ENCODE measurements at regions not wholly inside any gene's neighbourhood (a gene's known extent, or its start where the extent isn't known, plus 50 kb on each side); places are given as distances from the start of the nearest gene placed in this dataset.
"Not testable (repeated sequence)": the region's sequence is repeated elsewhere in the genome, so short reads cannot be mapped to it uniquely, and the experiment has no call there.

GRCh38 chr13:65368832-65369231 lies 1861.3 kb downstream of the PCDH9 start:
- Mint-ChIP-seq H3K36me3 (ENCODE audit: insufficient read depth) (no peaks in the 10 kb centered on the region), H3K9me3 (ENCODE audit: low read depth) (peaks cover 7% of the 10 kb centered on the region), H3K4me3 (ENCODE audit: low read depth) (no peak overlapping the region), H3K27me3 (no peaks in the 10 kb centered on the region), H3K27ac (no peak overlapping the region), H3K4me1 (ENCODE audit: low read depth) (no peaks in the 10 kb centered on the region)
- TF ChIP-seq, protein P1, sequence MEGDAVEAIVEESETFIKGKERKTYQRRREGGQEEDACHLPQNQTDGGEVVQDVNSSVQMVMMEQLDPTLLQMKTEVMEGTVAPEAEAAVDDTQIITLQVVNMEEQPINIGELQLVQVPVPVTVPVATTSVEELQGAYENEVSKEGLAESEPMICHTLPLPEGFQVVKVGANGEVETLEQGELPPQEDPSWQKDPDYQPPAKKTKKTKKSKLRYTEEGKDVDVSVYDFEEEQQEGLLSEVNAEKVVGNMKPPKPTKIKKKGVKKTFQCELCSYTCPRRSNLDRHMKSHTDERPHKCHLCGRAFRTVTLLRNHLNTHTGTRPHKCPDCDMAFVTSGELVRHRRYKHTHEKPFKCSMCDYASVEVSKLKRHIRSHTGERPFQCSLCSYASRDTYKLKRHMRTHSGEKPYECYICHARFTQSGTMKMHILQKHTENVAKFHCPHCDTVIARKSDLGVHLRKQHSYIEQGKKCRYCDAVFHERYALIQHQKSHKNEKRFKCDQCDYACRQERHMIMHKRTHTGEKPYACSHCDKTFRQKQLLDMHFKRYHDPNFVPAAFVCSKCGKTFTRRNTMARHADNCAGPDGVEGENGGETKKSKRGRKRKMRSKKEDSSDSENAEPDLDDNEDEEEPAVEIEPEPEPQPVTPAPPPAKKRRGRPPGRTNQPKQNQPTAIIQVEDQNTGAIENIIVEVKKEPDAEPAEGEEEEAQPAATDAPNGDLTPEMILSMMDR (IDR thresholded peaks at IDR 0.05; ENCODE audit: unreplicated experiment) = no peak
- DNase-seq (ENCODE audit: low spot score, unreplicated experiment) = no peak

DNA sequence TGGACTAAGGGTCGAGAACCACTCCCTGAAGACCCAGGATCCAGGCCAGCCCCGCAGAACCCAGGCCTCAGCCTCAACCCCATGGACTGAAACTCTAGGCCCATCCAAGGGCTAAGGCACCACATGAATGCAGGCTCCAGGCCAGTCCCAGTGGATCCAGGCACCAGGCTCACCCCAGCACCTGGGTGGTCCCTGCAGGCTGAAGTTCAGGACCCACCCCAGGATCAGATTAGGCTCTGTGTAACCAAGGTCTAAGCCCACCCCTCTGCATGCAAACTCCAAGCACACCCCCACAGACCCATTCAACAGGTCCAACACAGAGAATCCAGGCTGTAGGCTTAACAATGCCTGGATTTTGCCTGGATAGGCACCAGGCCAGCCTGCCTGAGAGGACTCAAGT lies 1876.2 kb downstream of the PCDH9 start:
- Mint-ChIP-seq H3K27me3 (no peaks in the 10 kb centered on the region), H3K4me1 (ENCODE audit: low read depth) (no peaks in the 10 kb centered on the region)

GRCh38 chr13:65353150-65353549 lies 1877.0 kb downstream of the PCDH9 start:
- H3K27me3 Mint-ChIP-seq; H3K27ac Mint-ChIP-seq; H3K9me3 Mint-ChIP-seq (ENCODE audit: low read depth); DNase-seq (ENCODE audit: low spot score, unreplicated experiment); H3K4me3 Mint-ChIP-seq (ENCODE audit: low read depth); H3K36me3 Mint-ChIP-seq (ENCODE audit: insufficient read depth); H3K4me1 Mint-ChIP-seq (ENCODE audit: low read depth): not testable (repeated sequence)

More for the DNA sequence above, 1876.2 kb downstream of the PCDH9 start:
- Mint-ChIP-seq H3K27ac (no peak overlapping the region), H3K36me3 (ENCODE audit: insufficient read depth) (no peaks in the 10 kb centered on the region), H3K4me3 (ENCODE audit: low read depth) (no peak overlapping the region), H3K9me3 (ENCODE audit: low read depth) (peaks cover 8% of the 10 kb centered on the region)
- TF ChIP-seq, protein P1 (IDR thresholded peaks at IDR 0.05; ENCODE audit: unreplicated experiment) = no peak
- DNase-seq (ENCODE audit: low spot score, unreplicated experiment) = no peak

DNA sequence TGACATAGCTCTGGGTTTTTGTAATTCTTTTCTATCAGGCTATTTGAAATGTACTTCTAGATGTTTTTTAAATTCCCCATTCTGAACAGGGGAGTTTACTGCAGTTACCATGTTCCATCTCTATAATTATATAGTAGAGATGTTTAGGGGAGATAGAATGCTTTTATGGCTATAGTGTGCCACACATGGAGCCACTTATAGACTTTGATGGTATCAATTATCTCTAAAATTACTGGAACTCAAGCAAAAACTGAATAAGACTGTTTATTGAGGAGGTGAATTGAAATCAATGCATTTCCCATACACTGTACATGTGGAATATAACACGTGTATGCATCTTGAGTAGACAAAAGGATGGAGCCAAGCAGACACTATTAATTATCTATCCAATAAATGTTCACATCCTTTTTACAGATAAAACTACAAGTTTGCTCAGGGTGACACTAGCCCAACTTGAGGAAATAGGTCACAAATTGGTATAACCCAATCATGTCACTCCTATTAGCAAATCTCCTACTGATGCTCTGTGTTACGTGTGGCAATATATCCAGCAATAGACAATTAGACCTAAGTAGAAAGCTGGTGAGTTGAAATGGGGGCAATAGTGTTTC lies 1882.6 kb downstream of the PCDH9 start:
- no peak for DNase-seq (ENCODE audit: low spot score, unreplicated experiment)
- H3K36me3 Mint-ChIP-seq (ENCODE audit: insufficient read depth) = no peaks in the 10 kb centered on the region

DNA sequence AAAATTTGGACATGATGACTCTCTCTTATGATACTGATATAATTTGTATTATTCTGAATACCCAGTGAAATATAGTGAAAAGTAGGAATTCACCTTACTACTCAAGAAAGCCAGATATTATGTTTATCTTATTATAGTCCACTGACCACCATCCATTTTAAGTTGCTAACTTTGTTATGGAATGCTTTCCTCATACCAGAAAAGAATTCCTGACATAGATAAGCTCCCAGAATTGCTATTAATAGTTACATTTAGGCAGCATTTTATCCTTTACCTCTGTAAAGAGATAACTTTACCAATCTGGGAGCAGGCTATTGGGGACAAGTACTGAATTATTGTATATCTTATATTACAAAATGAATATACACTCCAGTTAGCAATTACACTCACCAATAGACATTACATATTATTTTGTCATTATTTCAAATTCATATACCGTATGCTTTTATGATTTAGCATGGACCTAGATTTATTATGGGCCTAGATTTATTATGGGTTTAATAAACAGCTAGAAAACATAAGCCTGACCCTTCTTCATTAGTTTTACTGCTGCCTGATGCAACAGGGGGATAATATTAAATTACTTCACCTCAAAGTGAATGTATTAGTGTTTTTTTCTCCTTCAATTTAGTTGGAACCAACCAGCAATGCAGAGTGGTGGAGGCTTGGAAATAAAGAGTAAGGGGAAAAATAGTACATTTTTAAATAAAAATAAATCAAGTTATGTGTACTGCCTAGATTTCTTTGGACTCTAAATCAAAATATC lies 1886.1 kb downstream of the PCDH9 start:
- no peaks in the 10 kb centered on the region for H3K36me3 Mint-ChIP-seq (ENCODE audit: insufficient read depth)
- no peaks in the 10 kb centered on the region for H3K27me3 Mint-ChIP-seq
- H3K9me3 Mint-ChIP-seq (ENCODE audit: low read depth) = no peaks in the 10 kb centered on the region
- H3K27ac Mint-ChIP-seq = no peak overlapping the region
- no peak for DNase-seq (ENCODE audit: low spot score, unreplicated experiment)
- H3K4me1 Mint-ChIP-seq (ENCODE audit: low read depth) = no peaks in the 10 kb centered on the region
- no peak overlapping the region for H3K4me3 Mint-ChIP-seq (ENCODE audit: low read depth)
- TF ChIP-seq, protein P1 (IDR thresholded peaks at IDR 0.05; ENCODE audit: unreplicated experiment) = no peak

More for the DNA sequence above, 1882.6 kb downstream of the PCDH9 start:
- Mint-ChIP-seq H3K27ac (no peak overlapping the region), H3K9me3 (ENCODE audit: low read depth) (no peaks in the 10 kb centered on the region), H3K4me1 (ENCODE audit: low read depth) (no peaks in the 10 kb centered on the region), H3K27me3 (no peaks in the 10 kb centered on the region), H3K4me3 (ENCODE audit: low read depth) (no peak overlapping the region)
- TF ChIP-seq, protein P1 (IDR thresholded peaks at IDR 0.05; ENCODE audit: unreplicated experiment) = no peak
